COLO668 (cell line): ENCODE measurements at regions not wholly inside any gene's neighbourhood (a gene's known extent, or its start where the extent isn't known, plus 50 kb on each side); places are given as distances from the start of the nearest gene placed in this dataset.

Experiments used
- DNase-seq: peaks from one replicate; lab custom pipeline; 2025; ENCODE audit not compliant: unreplicated experiment; lab: John Stamatoyannopoulos, UW

GRCh38 chr5:105963696-105964255 lies 1707.0 kb downstream of the EFNA5 start:
- no peak for DNase-seq

- DNase-seq: no peak
These were observed 1709.2 kb downstream of the EFNA5 start for GRCh38 chr5:105961572-105961971.

- no peak for DNase-seq
These were observed 1714.1 kb downstream of the EFNA5 start for GRCh38 chr5:105956456-105957196.

- peak; percentile 4 for DNase-seq
These were observed 1716.4 kb downstream of the EFNA5 start for GRCh38 chr5:105954341-105954740.

- DNase-seq: peak; percentile 0
These were observed 1717.1 kb downstream of the EFNA5 start for GRCh38 chr5:105953616-105954015.

- peak; percentile 43 for DNase-seq
These were observed 1717.9 kb downstream of the EFNA5 start for GRCh38 chr5:105952875-105953274.

GRCh38 chr5:105947461-105947860 lies 1723.3 kb downstream of the EFNA5 start:
- no peak for DNase-seq

GRCh38 chr5:105945203-105945972 lies 1725.3 kb downstream of the EFNA5 start:
- no peak for DNase-seq

- DNase-seq: no peak
These were observed 1730.6 kb downstream of the EFNA5 start for GRCh38 chr5:105940181-105940580.

GRCh38 chr5:105934171-105934570 lies 1736.6 kb downstream of the EFNA5 start:
- no peak for DNase-seq

GRCh38 chr5:105931881-105932421 lies 1738.8 kb downstream of the EFNA5 start:
- no peak for DNase-seq

- DNase-seq: no peak
These were observed 1740.9 kb downstream of the EFNA5 start for GRCh38 chr5:105929858-105930257.

GRCh38 chr5:105924366-105924765 lies 1746.4 kb downstream of the EFNA5 start:
- DNase-seq: no peak

- no peak for DNase-seq
These were observed 1748.2 kb downstream of the EFNA5 start for GRCh38 chr5:105922574-105922973.

GRCh38 chr5:105922080-105922479 lies 1748.7 kb downstream of the EFNA5 start:
- no peak for DNase-seq

- no peak for DNase-seq
These were observed 1753.5 kb downstream of the EFNA5 start for GRCh38 chr5:105917189-105917588.

- DNase-seq: no peak
These were observed 1763.7 kb downstream of the EFNA5 start for GRCh38 chr5:105907016-105907415.

GRCh38 chr5:105905392-105905791 lies 1765.3 kb downstream of the EFNA5 start:
- DNase-seq: no peak

- DNase-seq: no peak
These were observed 1767.7 kb downstream of the EFNA5 start for GRCh38 chr5:105903069-105903468.

GRCh38 chr5:105899726-105900125 lies 1771.0 kb downstream of the EFNA5 start:
- DNase-seq: no peak

- no peak for DNase-seq
These were observed 1772.6 kb downstream of the EFNA5 start for GRCh38 chr5:105898183-105898582.

- DNase-seq: no peak
These were observed 1785.5 kb downstream of the EFNA5 start for GRCh38 chr5:105885266-105885665.
